ENCODE measurements at regions not wholly inside any gene's neighbourhood (a gene's known extent, or its start where the extent isn't known, plus 50 kb on each side); places are given as distances from the start of the nearest gene placed in this dataset.

DNA sequence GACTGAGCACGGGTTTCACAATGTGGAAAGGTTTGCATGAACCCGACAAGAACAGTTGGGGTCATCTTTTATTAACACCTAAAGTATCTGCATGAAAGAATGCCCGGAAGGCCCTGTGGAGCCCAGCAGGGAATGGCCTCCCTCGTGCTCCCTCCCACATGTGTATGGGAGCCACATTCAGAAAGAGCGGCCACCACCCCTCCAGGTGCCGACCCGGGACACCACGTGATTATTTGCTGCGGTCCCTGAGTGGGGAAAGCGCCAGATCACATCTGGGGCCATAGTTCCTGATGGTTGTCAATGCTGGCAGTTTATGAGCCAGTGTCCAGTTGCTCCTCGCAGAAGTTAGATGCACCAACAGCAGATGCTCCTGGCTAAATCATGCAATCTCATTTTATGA lies 571.4 kb downstream of the TCERG1L start:
- TF ChIP-seq CTCF (IDR thresholded peaks at IDR 0.05; ENCODE audit: low read depth, low read length): no peak
- TF ChIP-seq EZH2phosphoT487 (IDR thresholded peaks at IDR 0.05; ENCODE audit: low read depth): no peak

Data from OCI-LY3 (cell line).